ENCODE measurements at regions not wholly inside any gene's neighbourhood (a gene's known extent, or its start where the extent isn't known, plus 50 kb on each side); places are given as distances from the start of the nearest gene placed in this dataset.

DNA sequence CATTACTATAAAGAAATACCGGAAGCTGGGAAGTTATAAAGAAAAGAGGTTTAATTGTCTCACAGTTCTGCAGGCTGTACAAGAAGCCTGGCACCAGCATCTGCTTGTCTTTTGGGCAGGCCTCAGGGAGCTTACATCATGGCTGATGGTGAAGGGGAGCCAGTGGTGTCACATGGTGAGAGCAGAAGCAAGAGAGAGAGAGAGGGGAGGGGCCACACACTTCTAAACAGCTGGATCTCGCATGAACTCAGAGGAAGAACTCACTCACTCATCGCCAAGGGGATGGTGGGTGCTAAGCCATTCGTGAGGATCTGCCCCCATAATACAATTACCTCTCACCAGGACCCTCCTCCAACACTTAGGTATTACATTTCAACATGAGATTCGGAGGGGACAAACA is 51.8 kb upstream of the ANKRD34C start:
- no peak for DNase-seq (ENCODE audit: low spot score)

DNA sequence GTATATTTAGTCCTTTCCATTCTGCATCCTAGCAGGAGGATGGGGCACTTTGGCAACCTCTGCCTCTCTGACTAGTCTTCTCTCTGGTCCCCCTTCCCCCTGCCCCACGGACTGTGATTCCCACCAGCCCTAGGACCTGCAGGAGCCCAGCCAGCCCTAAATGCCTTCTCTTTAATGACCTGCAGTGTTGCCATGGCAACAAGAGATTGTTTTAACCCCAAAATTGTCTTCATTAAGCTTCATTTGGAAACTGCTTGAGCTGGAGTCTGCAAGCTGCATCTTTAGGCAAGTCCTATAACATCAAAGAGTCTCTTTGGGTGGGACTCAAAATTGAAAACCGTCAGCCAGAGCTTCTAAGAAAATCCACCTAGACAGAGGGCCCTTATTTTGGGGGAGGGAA is 59.7 kb upstream of the ANKRD34C start:
- no peak for DNase-seq (ENCODE audit: low spot score)

DNA sequence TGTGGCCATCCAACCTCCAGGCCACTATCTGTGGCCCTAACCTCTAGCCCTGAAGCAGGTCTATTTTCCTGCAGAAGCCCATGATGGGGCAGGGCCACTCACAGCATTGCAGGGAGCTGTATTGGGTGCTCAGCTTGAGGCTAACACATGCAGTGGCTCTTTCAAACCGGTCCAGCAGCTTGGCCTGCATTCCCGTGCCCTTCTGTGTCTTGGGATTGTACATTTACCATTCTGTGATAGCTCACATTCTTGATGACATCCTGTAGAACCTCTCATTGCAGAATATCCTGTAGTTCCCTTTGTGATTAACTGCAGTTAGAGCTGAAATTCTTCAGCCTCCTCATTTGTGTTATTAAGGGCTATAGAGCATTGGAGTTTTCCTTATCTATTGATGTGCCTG is 60.8 kb upstream of the ANKRD34C start:
- no peak for DNase-seq (ENCODE audit: low spot score)

DNA sequence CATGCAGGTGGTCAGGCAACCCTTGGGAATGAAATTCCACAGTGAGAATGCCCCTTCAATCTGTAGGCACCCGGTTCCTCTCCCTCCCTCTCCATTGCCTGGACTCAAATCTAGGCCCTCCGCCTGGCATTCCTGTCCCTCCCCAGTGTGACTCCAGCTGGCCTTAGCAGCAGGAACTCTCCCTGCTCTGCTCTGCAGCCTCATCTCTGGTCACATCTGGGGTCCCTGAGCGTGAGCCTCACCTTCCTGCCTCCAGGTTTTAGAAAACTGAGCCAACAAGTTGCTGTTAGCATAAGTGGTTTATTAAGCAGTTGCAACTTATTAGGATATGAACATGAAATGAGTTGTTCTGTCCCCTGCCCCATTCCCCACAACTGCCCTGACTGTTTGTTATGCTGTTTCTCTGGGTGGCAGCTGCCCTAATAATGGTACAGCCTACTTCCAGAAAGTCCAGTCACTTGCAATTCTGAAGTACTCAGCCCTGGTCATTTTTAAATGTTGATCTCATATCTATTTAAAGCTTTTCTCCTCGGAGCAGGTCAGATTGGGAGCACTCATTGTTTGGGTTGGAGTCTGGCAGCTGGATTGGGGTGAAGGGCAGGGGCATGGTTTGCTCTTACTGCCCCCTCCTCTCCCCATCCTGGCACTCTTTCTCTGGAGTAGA is 63.0 kb upstream of the ANKRD34C start:
- no peak for DNase-seq (ENCODE audit: low spot score)

DNA sequence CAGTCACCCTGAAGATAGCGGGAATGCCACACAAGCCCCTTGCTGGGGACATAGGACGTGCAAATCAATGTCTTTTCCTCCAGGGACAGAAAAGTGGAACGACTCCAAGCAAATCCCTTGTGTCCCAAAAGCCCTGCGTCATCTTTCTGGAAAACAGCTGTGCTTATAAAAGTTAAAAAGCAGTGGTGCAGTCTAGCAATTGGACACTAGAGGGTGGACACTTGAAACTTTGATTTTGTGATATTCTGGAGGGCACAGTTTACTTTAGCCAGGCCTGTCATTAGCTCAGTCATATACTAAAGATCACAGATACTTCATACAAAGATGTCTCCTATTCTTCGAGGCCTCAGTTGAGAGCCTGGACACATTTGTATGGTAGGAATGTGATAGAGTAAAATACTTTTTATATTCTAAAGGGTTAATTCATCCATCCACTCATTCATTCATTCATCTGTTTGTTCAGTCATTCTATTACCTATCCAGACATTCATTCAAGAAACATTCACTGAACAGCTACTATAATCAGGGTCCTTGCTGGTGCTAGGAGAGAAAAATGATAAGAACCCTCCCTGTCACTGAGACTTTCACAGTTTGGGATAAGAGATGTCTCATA is 63.8 kb upstream of the ANKRD34C start:
- no peak for DNase-seq (ENCODE audit: low spot score)

DNA sequence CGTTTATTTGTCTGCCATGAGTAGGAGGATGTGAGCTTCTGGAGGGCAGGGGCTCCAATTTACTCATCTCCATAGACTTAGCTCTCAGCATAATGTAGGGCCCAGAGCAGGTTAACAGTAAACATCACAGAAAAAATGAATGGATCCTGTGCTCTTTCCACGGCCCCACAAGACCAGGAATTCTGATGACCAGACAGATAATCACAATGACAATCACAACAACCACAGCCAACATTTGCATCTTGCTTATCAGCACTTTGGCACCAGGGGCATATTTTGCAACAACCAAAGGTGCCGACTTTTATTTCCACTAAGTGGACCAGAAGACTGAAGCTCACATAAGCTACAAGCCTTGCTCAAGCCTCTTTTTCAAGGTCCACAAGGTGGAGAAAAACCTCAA is 68.9 kb upstream of the ANKRD34C start:
- DNase-seq (ENCODE audit: low spot score) = no peak

DNA sequence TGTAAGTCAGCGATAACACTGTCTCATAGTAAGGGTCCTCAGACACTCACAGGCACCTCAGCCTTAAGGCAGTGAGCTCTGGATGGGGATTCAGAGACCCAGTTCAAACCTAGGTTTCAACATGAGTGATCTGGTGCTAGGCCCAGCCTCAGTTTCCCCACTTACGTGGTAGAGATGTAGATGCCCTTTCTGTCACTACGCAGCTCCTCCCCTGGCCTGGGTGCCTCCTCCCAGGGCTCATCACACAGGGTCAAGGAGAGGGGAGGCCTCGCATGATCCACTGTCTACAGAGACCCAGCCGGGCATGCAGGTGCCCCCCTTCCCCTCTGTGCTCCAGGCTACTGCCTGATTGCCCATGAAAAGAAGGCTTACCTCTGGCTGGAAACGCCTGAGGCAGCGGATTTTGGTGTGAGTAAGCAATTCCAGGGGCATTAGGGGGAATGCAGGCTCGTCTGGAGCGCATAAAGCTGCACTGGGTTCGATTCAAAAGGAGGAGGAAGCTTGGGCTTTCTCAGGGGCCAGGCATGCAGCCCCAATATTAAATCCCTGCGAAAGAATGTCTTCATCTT is 69.8 kb upstream of the ANKRD34C start:
- DNase-seq (ENCODE audit: low spot score) = no peak

DNA sequence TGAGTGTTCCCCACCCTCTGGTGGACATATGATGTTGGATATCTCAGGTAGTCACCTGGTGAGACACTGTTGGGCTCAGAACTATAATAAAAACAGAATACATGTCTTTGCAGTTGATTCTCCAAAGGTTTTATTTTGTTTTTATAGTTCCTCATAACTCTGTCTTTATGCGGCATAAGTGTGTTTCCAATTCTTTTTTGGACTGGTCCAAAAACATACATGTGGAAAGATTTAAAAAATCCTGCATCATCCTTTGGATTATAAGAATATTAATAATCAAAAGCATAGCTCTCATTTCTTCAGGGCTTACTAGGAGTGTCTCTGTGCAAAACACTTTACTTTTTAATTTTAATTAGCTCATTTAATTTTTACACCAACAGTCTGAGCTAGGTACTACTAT is 71.0 kb upstream of the ANKRD34C start:
- DNase-seq (ENCODE audit: low spot score) = no peak

DNA sequence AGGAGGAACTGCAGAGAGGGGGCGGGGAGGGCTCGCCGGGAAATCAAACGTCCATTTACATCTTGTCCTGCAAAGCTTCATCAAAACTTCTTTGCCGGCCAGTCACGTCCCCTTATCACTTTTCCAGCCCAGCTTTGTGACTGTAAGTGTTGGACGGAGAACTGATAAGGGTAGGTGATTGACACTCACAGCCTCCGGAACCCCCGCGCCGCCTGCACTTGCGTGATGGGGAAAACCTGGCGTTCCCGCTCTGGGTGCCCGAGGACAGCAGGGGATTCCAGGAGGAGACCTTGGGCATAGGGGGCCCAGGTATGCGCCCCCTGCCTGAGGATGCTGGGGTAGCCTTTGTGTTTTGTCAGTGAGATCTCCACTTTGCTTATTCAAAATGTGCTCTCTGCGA is 72.8 kb upstream of the ANKRD34C start:
- DNase-seq (ENCODE audit: low spot score) = no peak

DNA sequence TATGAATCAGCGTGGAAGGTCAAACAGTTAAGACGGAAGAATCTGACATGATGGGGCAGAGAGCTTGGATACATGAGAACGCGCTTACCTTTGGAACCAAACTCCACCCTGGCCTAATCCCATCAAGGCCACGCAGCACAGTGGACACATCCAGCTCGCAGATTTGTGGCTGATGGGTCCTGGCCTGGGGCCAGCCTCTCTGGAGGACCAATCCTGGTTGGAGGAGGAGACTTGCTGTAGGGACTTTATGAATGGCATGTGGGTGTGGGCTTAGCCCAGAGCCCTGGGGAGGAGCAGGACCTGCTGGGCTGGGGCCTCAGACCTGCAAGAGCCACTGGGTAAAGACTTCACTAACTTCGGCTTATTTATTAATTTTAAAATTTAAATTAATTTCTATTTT is 73.4 kb upstream of the ANKRD34C start:
- no peak for DNase-seq (ENCODE audit: low spot score)

DNA sequence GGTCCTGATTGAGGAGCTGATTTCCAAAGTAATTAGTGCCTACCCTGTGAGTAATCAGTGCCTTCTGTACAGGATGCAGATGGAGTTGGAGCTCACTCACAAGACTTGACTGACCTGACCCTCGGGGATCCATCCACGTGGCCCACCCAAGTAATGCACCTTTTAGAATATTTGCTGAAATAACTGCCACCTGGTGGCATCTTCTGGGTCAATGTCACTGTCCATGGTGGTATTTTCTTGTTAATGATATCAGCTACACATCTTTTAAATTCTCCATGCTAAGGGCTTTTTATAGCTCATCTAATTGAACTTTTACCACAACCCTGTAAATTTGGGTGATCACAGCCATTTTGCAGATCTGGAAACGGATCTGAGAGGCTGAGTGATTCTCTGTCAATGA is 74.3 kb upstream of the ANKRD34C start:
- no peak for DNase-seq (ENCODE audit: low spot score)

DNA sequence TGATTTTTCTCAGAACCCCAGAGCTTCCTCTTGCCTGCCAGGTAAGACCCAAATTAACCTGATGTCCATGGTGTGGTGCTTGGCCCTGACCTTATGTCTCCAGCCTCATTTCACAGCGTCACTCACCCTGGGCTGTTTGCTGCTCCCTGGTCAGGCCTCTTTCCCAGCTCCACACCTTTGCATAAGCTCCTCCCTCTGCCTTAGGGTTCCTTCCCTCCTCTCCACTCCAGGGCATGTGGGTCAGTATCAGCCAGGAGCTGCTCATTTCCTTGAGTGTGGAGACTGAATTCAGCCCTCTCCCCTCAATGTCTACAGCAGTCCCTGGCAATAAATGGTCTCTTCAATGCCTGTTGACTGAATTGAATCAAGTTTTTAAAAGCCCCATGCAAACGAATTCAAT is 75.6 kb upstream of the ANKRD34C start:
- no peak for DNase-seq (ENCODE audit: low spot score)

DNA sequence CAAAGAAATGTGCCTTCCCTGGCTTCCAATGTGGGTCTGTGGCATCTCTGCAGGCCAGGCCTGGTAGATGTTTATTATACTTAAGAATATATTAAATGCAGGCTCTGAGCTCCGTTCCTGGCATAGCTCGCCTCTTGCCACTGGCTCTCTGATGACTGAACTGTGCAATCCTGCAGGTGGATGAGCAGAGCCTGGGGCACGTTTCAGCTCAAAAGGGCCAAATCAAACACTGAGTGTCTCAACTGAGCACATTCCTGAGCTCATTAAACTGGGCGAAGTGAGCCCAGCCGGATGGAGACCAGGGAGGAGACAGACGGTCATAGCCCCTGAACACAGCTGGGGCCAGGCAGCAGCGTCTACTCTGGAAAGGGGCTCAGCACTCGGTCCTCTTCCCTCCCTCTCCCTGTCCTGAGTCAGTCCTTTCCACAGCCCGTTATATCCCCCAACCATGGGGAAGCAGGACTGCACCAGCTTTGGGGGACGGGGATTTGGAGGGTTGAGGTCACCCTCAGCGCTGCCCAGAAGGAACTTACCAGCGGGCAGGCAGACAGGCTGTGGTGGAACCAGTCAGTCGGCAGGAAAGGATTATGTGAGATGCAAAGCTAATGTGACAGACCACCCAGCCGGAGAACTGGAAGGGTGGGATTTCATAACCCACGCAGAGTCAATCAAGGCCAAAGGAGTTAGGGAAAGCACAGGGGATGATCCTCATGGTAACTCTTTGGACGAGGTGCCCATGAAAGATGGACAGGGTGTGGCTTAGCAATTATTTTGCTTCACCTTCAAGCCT is 77.4 kb upstream of the ANKRD34C start:
- no peak for DNase-seq (ENCODE audit: low spot score)

DNA sequence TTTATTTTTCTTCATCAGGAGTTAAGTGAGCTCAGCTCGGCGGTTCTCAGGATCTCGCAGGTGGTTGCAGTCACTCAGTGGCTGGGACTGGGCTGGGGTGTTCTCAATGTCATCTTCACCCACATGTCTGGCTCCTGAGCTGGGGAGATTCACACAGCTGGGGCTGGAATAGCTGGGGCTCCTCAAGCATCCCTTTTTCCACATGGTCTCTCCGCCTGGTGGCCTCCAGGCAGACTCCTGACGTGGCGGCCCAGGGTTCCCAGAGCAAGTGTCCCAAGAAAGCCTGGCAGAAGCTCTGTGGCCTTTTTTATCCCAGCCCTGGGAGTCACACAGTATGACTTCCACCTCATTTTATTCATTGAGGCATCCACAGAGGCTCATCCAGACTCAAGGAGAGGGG is 84.1 kb upstream of the ANKRD34C start:
- DNase-seq (ENCODE audit: low spot score) = no peak

DNA sequence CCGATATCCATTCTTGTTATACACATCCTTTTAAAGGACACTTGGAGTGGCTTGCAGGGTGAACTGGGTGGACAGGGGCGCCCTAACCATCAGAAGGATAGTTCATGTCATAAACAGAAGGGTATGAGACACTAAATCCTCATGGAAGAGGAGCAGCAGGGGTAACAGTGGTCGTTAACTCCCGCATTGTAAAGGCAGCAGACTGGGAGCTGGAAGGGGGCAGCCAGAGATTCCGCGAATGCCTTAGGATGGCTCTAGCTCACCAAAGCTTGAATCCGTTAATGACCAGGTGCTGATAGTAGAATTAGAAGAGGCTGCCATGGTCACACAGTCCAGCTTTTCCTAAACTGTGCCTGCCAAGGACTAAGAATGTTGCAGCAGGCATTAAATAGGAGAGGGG is 85.2 kb upstream of the ANKRD34C start:
- no peak for DNase-seq (ENCODE audit: low spot score)

DNA sequence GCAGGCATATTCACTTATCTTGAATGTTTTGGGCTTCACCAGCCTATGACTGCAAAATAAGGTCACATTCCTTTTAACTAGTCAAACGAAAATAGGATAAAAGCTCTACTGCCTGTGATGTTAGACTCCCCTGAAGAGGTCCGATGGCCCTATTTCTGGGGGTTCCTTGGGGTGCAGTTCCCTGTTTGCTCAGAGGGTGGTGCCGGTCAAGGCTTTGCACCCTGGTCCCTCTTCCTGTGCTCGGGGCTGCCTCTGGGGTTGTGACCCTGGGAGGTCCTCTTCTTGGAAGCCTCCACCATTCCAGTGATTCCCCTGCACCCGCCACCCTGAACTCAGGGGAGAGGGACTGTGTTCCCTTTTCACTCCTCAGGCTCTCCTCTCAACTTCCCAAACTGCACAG is 86.7 kb upstream of the ANKRD34C start:
- DNase-seq (ENCODE audit: low spot score) = no peak

DNA sequence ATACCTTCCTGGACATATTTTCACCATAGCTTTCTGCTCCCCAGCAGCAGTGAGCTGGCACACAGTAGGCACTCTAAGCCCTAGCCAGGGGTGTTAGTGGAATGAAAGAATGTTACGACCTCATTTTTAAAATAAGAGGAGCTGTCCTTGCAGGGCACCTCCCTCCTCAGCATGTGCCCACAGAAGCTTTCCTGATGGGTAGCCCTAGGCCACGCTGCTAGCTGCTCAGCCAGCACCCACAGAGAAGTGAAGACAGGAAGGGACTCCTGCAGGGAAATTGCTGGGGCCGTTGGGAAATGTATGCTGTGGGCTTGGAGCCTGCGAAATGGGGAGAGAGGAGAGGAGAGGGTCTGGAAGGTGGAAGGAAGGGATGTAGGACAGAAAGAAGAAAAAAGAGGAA is 87.3 kb upstream of the ANKRD34C start:
- no peak for DNase-seq (ENCODE audit: low spot score)

DNA sequence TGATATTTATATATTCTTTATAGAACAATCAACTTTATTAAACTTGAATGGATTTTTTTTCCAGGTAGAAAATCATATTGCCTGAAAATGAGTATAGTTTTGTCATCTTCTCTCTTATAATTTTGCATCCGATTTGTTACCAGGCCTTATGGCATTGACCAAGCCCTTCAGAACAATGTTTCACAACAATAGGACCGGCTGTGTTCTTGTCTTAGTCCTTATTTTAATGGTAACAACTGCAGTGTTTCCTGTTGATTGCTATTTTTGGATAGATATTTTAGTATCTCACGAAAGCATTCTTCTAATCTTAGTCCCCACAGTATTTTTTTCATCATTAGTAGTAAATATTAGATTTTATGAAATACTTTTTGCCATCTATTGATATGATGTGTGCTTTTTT is 88.1 kb upstream of the ANKRD34C start:
- DNase-seq (ENCODE audit: low spot score) = no peak

DNA sequence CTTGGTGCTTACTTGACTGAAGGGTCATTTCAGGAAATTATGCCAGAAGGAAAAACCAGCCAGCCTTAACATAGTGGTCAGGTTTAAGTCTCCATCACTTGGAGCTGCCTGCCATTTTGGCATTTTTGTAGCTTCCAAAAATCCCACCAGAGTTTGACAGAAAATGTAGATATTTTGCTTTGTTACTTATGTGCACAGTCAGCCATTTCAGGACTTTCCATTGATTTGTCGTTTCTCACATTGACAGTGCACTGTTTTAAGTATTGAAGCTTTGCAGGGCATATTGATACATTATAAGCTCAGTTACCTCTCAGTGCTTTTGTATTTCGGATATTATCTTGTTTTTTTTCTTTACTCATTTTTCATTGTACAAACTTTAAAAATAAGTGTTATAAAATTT is 89.0 kb upstream of the ANKRD34C start:
- no peak for DNase-seq (ENCODE audit: low spot score)

DNA sequence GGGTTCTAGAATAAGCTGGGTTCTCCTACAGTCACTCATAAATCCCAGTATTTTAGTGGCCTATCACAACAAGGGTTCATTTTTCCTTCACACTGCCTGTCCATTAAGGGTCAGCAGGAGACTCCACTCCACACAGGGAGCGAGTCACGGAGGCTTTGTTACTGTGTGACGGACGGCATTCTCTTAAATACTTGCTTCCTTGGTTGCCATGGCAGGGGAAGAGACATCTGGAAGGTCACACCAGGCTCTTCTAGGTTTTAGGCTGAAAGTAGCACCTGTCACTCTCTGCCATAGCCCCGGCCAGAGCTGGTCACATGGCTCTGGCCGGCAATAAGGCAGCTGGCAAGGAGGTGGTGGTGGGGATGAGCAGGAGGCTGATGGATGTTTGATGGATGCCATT is 89.4 kb upstream of the ANKRD34C start:
- no peak for DNase-seq (ENCODE audit: low spot score)

DNA sequence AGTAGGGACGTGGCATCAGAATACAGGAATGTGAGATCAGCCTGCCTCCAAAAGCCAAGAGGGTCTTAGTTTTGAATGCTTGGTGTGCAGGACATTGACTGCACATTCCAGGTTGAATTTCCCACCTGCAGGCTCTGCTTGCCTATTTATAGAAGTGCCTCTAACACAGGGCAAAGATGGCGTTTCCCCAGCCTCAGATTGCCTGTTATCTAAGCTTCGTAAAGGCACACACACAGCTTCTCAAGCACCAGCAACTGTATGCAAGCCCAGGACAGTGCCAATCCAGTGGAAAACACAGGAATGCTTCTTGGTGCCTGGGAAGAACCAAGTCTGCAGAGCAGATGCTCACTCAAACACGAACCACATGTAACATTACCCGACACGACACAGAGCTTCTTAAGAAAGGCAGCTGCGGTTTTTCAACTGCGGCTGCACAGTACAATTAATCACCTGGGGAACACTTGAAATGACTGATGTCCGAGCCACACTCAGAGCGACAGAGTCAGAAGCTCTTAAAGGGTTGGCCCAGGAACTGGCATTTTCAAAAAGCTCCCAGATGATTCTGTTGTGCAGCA is 90.0 kb upstream of the ANKRD34C start:
- DNase-seq (ENCODE audit: low spot score) = no peak

DNA sequence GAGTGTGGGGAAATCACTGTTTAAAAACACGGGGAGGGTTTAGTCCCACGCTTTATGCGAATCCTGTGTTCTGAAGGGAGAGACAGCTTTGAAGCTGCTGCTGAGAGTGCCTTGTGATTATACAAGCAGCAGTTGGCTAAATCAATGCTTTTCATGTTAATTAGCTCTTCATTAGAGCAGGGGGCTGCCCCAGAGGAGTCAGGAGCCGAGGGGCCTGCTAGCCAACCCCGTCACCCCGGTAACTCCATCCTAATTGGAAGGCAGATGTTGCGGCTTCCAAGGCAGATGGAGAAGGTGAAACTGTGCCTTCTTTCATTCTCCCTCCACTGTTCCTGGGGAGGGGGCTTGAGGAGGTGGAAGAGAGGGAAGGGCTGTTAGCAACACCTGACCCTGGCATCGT is 92.4 kb upstream of the ANKRD34C start:
- DNase-seq (ENCODE audit: low spot score) = no peak

DNA sequence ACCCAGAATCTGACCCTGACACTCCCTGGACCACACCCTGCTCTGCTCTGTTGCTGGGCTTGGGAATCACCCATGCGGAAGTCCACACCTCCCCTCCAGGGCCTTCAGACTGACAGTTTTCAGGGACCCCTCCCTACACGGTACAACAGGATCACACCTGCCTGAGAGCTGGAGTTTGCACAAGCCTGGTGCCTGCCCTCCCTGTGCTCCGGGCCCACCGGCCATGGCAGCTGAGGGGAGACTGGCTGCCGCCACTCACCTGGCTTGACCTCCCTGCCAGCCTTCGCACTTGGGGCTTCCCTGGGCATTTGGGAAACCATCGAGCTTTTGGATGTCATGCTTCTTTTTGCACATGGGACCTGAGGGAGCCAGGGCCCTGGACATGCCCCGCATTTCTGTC is 95.9 kb upstream of the ANKRD34C start:
- DNase-seq (ENCODE audit: low spot score) = no peak
